Heart left ventricle (tissue), 13 donors: ENCODE measurements at regions not wholly inside any gene's neighbourhood (a gene's known extent, or its start where the extent isn't known, plus 50 kb on each side); places are given as distances from the start of the nearest gene placed in this dataset.

Experiments
- POLR2A ChIP-seq, 2 donors: fragments of 450-650 bp; IDR thresholded peaks; one replicate each; pipeline ENCODE4 v1.6.1; 2017; ENCODE audit warnings: antibody characterized with exemption in 2 of 2, mild to moderate bottlenecking in 2 of 2, moderate library complexity in 2 of 2
- TF ChIP-seq, protein P1 (sequence below), 12 donors: fragments of 200-600 bp; sonication (generic) in 4 of 12; IDR thresholded peaks; one replicate each; pipeline versions ENCODE4 v1.5.0 to v1.8.0; 2018 to 2022; ENCODE audit warnings: antibody characterized with exemption in 12 of 12, mild to moderate bottlenecking in 5 of 12
- donor health status: ischemic (EF 13 %, LVEDD 7.1; RV severe dilation, severe dysfunction).
- donor health status: DM: no; HTN: yes; CAD: no.
- donor health status: DM: no; HTN: no; CAD: no.
- donor health status: ischemic (EF 25% LVEDD 6.9; RV normal size, moderate dysfunction).
- donor health status: ischemic (EF 25% LVEDD 5.7; RV mildly dilated, moderate dysfunction).
- donor health status: ischemic (EF 35%, LVEDD 5.7; RV mildly dilated, moderate dysfunction).
- donor health status: nonischemic (EF 11% LVEDD 7.7; RV severe dilation, severe dysfunction).
- donor health status: DM: yes; HTN: yes; CAD: no.
- donor health status: PGD.
- donor health status: ischemic (EF 29% LVEDD 5.4; RV normal size, mild dysfunction).
- donor health status: nonischemic (EF 23%, LVEDD 6.1; RV moderate dilation, normal function).

DNA sequence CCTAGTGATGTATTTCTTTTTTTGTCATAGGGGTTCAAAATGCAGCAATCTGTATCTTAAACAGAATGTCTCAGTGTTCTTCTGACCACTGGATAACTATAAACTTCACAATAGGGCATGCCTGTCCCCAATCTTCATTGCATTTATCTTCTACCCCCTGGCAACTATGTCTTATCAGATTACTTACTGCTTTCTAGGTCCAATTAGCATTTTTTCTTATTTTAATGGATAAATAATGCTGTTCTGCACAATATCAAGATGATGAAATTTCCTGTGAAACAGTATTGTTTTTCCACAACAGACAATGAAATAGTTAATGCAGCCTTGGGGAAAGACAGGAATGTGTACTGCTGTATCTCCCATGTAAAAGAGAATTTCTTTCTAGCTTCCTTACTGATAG, 432.1 kb downstream of the NSUN3 start:
- TF ChIP-seq, protein P1, sequence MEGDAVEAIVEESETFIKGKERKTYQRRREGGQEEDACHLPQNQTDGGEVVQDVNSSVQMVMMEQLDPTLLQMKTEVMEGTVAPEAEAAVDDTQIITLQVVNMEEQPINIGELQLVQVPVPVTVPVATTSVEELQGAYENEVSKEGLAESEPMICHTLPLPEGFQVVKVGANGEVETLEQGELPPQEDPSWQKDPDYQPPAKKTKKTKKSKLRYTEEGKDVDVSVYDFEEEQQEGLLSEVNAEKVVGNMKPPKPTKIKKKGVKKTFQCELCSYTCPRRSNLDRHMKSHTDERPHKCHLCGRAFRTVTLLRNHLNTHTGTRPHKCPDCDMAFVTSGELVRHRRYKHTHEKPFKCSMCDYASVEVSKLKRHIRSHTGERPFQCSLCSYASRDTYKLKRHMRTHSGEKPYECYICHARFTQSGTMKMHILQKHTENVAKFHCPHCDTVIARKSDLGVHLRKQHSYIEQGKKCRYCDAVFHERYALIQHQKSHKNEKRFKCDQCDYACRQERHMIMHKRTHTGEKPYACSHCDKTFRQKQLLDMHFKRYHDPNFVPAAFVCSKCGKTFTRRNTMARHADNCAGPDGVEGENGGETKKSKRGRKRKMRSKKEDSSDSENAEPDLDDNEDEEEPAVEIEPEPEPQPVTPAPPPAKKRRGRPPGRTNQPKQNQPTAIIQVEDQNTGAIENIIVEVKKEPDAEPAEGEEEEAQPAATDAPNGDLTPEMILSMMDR (IDR thresholded peaks at IDR 0.05) = no peak
- TF ChIP-seq POLR2A (IDR thresholded peaks at IDR 0.05) = no peak
